GM12891 (cell line): ENCODE measurements at regions not wholly inside any gene's neighbourhood (a gene's known extent, or its start where the extent isn't known, plus 50 kb on each side); places are given as distances from the start of the nearest gene placed in this dataset.

Experiments used
- POLR2A ChIP-seq: IDR thresholded peaks from 2 replicates; pipeline ENCODE4 v1.6.1; 2011; ENCODE audit warnings: low read depth, low read length, control low read depth
- POLR2AphosphoS5 ChIP-seq: IDR thresholded peaks from 2 replicates; pipeline ENCODE4 v1.6.1; 2011; ENCODE audit warnings: low read depth, low read length, control low read depth
- POU2F2 ChIP-seq: IDR thresholded peaks from 2 replicates; pipeline ENCODE4 v1.6.1; 2011; ENCODE audit warnings: low read depth, mild to moderate bottlenecking, control low read depth, low read length, moderate library complexity
- TAF1 ChIP-seq: IDR thresholded peaks from 2 replicates; pipeline ENCODE4 v1.6.1; 2011; ENCODE audit warnings: low read depth, low read length, control low read depth

DNA sequence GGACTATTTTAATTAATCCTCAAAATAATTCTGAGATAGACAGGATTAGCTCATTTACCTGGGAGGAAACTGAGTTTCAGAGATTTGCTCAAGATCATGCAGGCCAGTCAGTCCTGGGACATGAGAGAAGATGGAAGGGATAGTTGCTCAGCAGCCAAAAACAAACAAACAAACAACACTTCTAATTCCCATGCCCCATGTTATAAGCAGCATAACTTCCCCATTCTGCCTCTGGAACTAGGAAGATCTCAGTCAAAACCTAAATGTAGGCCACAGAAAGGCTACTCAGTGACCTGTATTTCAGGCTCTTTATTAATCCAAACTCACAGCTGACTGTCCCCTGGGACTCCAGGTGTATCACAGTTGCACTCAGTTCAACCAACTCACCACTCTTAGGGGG is 489.2 kb upstream of the NBEA start:
- no peak for TF ChIP-seq TAF1
- no peak for TF ChIP-seq POLR2A
- no peak for TF ChIP-seq POU2F2
- no peak for TF ChIP-seq POLR2AphosphoS5
